GM23248 (cell line): ENCODE measurements at regions not wholly inside any gene's neighbourhood (a gene's known extent, or its start where the extent isn't known, plus 50 kb on each side); places are given as distances from the start of the nearest gene placed in this dataset.

Experiments used
- EZH2 ChIP-seq: fragments of 200-600 bp; sonication (generic); IDR thresholded peaks from 2 replicates; pipeline ENCODE4 v1.6.1; 2018; ENCODE audit warnings: antibody characterized with exemption, mild to moderate bottlenecking; ENCODE audit not compliant: insufficient read depth, poor library complexity, severe bottlenecking
- EZH2phosphoT487 ChIP-seq: fragments of 200-600 bp; sonication (generic); IDR thresholded peaks from 2 replicates; pipeline ENCODE4 v1.6.1; 2018; ENCODE audit warnings: antibody characterized with exemption, moderate library complexity, mild to moderate bottlenecking, low read depth; ENCODE audit not compliant: insufficient read depth

- TF ChIP-seq EZH2 (no peak), EZH2phosphoT487 (no peak)
Observed at GRCh38 chr6:113289166-113289565, 568.0 kb upstream of the MARCKS start.
